ENCODE measurements at regions not wholly inside any gene's neighbourhood (a gene's known extent, or its start where the extent isn't known, plus 50 kb on each side); places are given as distances from the start of the nearest gene placed in this dataset.

GRCh38 chr2:129468879-129469278 lies 510.6 kb upstream of the RAB6C start:
- TF ChIP-seq CTCF (IDR thresholded peaks at IDR 0.05; ENCODE audit: poor library complexity) (no peak), EZH2 (IDR thresholded peaks at IDR 0.05; ENCODE audit: borderline replicate concordance) (no peak), EZH2phosphoT487 (IDR thresholded peaks at IDR 0.05; ENCODE audit: low read depth, severe bottlenecking, unreplicated experiment) (no peak)
